Tibial artery (tissue), 4 donors: ENCODE measurements at regions not wholly inside any gene's neighbourhood (a gene's known extent, or its start where the extent isn't known, plus 50 kb on each side); places are given as distances from the start of the nearest gene placed in this dataset.

Experiments
- DNase-seq, 2 donors: peaks; one replicate each; pipeline ENCODE4 v3.0.0-alpha.2; 2019
- H3K27ac ChIP-seq, 2 donors: fragments of 200-600 bp; sonication (generic) in 1 of 2; 1 replicate in 1 of 2; 2 replicates in 1 of 2; pipeline ENCODE4 v1.5.1; 2018 to 2019; ENCODE audit warnings: mild to moderate bottlenecking in 1 of 2
- H3K27me3 ChIP-seq, 2 donors: fragments of 200-600 bp; sonication (generic) in 1 of 2; one replicate each; pipeline versions ENCODE4 v1.5.1 to v1.6.0; 2016 to 2019
- H3K36me3 ChIP-seq, 3 donors: fragments of 200-600 bp; sonication (generic) in 2 of 3; one replicate each; pipeline ENCODE4 v1.5.1; 2016 to 2019; ENCODE audit warnings: mild to moderate bottlenecking in 2 of 3
- H3K4me1 ChIP-seq, 4 donors: fragments of 200-600 bp; sonication (generic) in 2 of 4; 1 replicate in 3 of 4; 2 replicates in 1 of 4; pipeline ENCODE4 v1.5.1; 2016 to 2019
- H3K4me3 ChIP-seq, 2 donors: fragments of 200-600 bp; sonication (generic) in 1 of 2; 1 replicate in 1 of 2; 2 replicates in 1 of 2; pipeline ENCODE4 v1.5.1; 2018 to 2019; ENCODE audit warnings: mild to moderate bottlenecking in 2 of 2
- H3K9me3 ChIP-seq, 3 donors: fragments of 200-600 bp; sonication (generic) in 1 of 3; one replicate each; pipeline ENCODE4 v1.5.1; 2016 to 2019
- CTCF ChIP-seq, 2 experiments: fragments of 200-600 bp in 1 of 2; fragments of 450-650 bp in 1 of 2; IDR thresholded peaks; one replicate each; pipeline ENCODE4 v1.5.1; 2017 to 2019; ENCODE audit warnings: antibody characterized with exemption in 2 of 2, mild to moderate bottlenecking in 1 of 2, moderate library complexity in 1 of 2
- intact Hi-C: fragments of 100-400 bp; cut with DNase I; formaldehyde crosslinking; loops from one replicate; pipeline ENCODE4 v1.15.0; 2023; ENCODE audit warnings: low total_unique reads

DNA sequence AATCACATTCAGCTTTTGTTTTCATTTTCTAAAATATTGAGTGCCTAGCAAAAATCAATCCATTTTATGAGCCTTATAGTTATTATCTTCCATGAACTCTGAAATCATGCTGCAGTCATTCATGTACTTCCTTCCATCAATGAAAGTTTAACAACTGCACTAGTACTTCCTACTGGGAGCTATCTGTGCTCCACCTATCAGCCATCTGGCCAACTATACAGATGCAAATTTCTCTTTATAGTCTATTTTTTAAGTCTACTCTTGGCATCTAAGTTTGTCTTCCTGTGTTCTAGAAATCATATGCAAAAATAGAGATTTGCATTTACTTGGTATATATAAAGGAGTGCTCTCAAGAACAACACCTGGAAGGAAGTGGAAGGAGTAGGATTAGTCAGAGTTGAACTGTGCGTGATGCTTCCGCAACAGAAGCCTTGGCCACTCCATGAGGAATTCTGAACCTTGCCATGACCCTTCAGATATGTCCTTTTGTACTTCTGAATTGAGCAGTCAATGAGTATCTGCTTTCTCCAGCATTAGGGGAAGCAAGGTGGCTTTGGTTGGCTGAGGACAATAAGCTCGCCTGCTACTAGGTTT is 403.2 kb upstream of the ADAMTS5 start:
- Histone ChIP-seq H3K27ac (no peak overlapping the region), H3K9me3 (no peaks in the 10 kb centered on the region), H3K27me3 (no peaks in the 10 kb centered on the region), H3K4me3 (no peak overlapping the region), H3K36me3 (no peaks in the 10 kb centered on the region), H3K4me1 (peaks cover 0 to 43% (median 3%) of the 10 kb centered on the region in 4 donors)
- intact Hi-C loops, result no loop called here
- TF ChIP-seq CTCF (IDR thresholded peaks at IDR 0.05), result no peak
- no peak for DNase-seq

- no peak for DNase-seq
- intact Hi-C loops, result no loop called here
- no peaks in the 10 kb centered on the region for H3K27me3 ChIP-seq
- no peak for TF ChIP-seq CTCF (IDR thresholded peaks at IDR 0.05)
- no peak overlapping the region for H3K4me3 ChIP-seq
- no peaks in the 10 kb centered on the region for H3K9me3 ChIP-seq
- no peak overlapping the region for H3K27ac ChIP-seq
- H3K36me3 ChIP-seq, result no peaks in the 10 kb centered on the region
- H3K4me1 ChIP-seq, result peaks cover 0 to 39% (median 3%) of the 10 kb centered on the region in 4 donors
Observed at GRCh38 chr21:27369234-27369633, 402.3 kb upstream of the ADAMTS5 start.

DNA sequence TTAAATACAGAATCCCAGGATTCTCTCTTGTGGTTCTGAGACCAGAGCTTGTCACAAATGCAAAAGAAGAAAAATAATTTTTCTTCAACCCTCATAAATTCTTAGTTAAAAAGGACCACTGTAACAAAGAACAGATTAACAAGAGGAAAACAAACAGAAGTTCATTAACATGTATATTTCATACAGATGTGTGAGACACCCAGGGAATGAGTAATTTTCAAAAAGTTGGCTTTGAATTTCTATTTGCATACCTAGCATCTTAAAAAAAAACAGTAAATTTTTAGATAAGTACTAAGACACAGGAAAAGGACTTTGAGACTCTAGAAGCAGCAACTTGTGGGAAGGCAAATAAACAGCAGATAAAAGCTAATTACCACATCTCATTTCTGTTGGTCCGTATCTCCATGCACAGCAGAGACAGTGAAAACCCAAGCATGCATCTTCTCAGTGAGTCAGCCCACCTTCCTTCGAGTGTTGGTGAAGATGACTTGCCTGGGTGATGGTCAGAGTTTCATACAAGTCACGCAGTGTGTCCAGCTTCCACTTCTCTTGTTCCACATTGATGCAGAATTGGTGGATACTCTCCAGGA is 399.9 kb upstream of the ADAMTS5 start:
- no peaks in the 10 kb centered on the region for H3K27me3 ChIP-seq
- H3K9me3 ChIP-seq, result no peaks in the 10 kb centered on the region
- no peak overlapping the region for H3K4me3 ChIP-seq
- no peak for TF ChIP-seq CTCF (IDR thresholded peaks at IDR 0.05)
- intact Hi-C loops, result no loop called here
- DNase-seq, result no peak
- H3K4me1 ChIP-seq, result peaks cover 0 to 15% (median 3%) of the 10 kb centered on the region in 4 donors
- H3K27ac ChIP-seq, result no peak overlapping the region
- no peaks in the 10 kb centered on the region for H3K36me3 ChIP-seq

- peaks cover 0 to 9% (median under 1%) of the 10 kb centered on the region in 4 donors for H3K4me1 ChIP-seq
- H3K27me3 ChIP-seq, result no peaks in the 10 kb centered on the region
- DNase-seq, result no peak
- no peaks in the 10 kb centered on the region for H3K9me3 ChIP-seq
- intact Hi-C loops, result no loop called here
- no peaks in the 10 kb centered on the region for H3K36me3 ChIP-seq
- H3K4me3 ChIP-seq, result no peak overlapping the region
- no peak for TF ChIP-seq CTCF (IDR thresholded peaks at IDR 0.05)
- no peak overlapping the region for H3K27ac ChIP-seq
Observed at GRCh38 chr21:27366036-27366435, 399.1 kb upstream of the ADAMTS5 start.

DNA sequence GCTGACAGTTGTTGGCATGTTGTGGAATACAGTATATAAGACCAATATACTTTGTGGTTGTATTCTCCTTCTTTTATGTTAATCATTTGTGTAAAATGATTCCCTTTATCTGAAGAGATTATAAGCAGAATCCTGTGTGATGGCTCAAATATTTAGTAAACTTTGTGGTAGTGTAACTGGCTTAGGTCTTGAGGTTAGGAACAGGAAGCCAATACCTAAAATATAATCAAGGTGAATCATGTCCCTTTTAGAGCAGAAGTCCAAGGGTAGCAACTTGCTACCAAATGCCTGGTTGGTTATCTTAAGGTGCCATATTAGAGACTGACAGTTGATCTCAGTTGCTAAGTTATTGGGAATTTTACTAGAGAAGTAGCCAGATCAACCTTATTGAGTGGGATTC is 398.5 kb upstream of the ADAMTS5 start:
- Histone ChIP-seq H3K27ac (no peak overlapping the region), H3K4me3 (no peak overlapping the region), H3K9me3 (no peaks in the 10 kb centered on the region), H3K4me1 (peaks cover 0 to 4% (median 0%) of the 10 kb centered on the region in 4 donors), H3K36me3 (no peaks in the 10 kb centered on the region), H3K27me3 (no peaks in the 10 kb centered on the region)
- intact Hi-C loops, result no loop called here
- DNase-seq, result no peak
- TF ChIP-seq CTCF (IDR thresholded peaks at IDR 0.05), result no peak
